ENCODE measurements at regions not wholly inside any gene's neighbourhood (a gene's known extent, or its start where the extent isn't known, plus 50 kb on each side); places are given as distances from the start of the nearest gene placed in this dataset.
A peak's percentile ranks its signal among the peaks of the same experiment; 100 is the strongest.

GRCh38 chr10:65556006-65556405 lies 1369.8 kb upstream of the LRRTM3 start:
- Histone ChIP-seq H3K9me3 (ENCODE audit: control insufficient read depth, low read length) (no peaks in the 10 kb centered on the region), H3K27me3 (ENCODE audit: control insufficient read depth in 1 of 2, insufficient read depth in 2 of 2, low read length in 1 of 2) (no peaks in the 10 kb centered on the region), H3K4me3 (ENCODE audit: low read length in 2 of 2) (no peak overlapping the region), H3K36me3 (ENCODE audit: control insufficient read depth in 1 of 2, insufficient read depth in 2 of 2, low read length in 1 of 2) (no peaks in the 10 kb centered on the region), H3K27ac (ENCODE audit: low read depth in 1 of 2, low read length in 2 of 2) (no peak overlapping the region), H3K4me1 (ENCODE audit: control insufficient read depth in 1 of 2, insufficient read depth in 2 of 2, low read length in 2 of 2) (peaks cover 0 to 3% of the 10 kb centered on the region in 2 donors)
- DNase-seq (no peak), ATAC-seq (ENCODE audit: low FRiP score) (no peak)
- WGBS, 2 donors = 95 to 98% methylated on average over 5 of the region's 5 CpGs
- intact Hi-C loops (cut with DNase I) = no loop called here

- Histone ChIP-seq H3K36me3 (ENCODE audit: control insufficient read depth in 1 of 2, insufficient read depth in 2 of 2, low read length in 1 of 2) (no peaks in the 10 kb centered on the region), H3K4me1 (ENCODE audit: control insufficient read depth in 1 of 2, insufficient read depth in 2 of 2, low read length in 2 of 2) (peaks cover 0 to 3% of the 10 kb centered on the region in 2 donors), H3K4me3 (ENCODE audit: low read length in 2 of 2) (no peak overlapping the region), H3K27ac (ENCODE audit: low read depth in 1 of 2, low read length in 2 of 2) (no peak overlapping the region), H3K9me3 (ENCODE audit: control insufficient read depth, low read length) (no peaks in the 10 kb centered on the region), H3K27me3 (ENCODE audit: control insufficient read depth in 1 of 2, insufficient read depth in 2 of 2, low read length in 1 of 2) (no peaks in the 10 kb centered on the region)
- WGBS, 2 donors = 9% methylated on average over 2 of the region's 2 CpGs
- intact Hi-C loops (cut with DNase I) = no loop called here
- no peak for ATAC-seq (ENCODE audit: low FRiP score)
- no peak for DNase-seq
These were observed 1366.5 kb upstream of the LRRTM3 start for GRCh38 chr10:65559369-65559768.

GRCh38 chr10:65565246-65565645 lies 1360.6 kb upstream of the LRRTM3 start:
- no peaks in the 10 kb centered on the region for H3K4me1 ChIP-seq (ENCODE audit: control insufficient read depth in 1 of 2, insufficient read depth in 2 of 2, low read length in 2 of 2)
- H3K4me3 ChIP-seq (ENCODE audit: low read length in 2 of 2) = no peak overlapping the region
- no peak for DNase-seq
- 88 to 89% methylated on average over 1 of the region's 1 CpG for WGBS, 2 donors
- H3K27ac ChIP-seq (ENCODE audit: low read depth in 1 of 2, low read length in 2 of 2) = no peak overlapping the region
- no peaks in the 10 kb centered on the region for H3K27me3 ChIP-seq (ENCODE audit: control insufficient read depth in 1 of 2, insufficient read depth in 2 of 2, low read length in 1 of 2)
- intact Hi-C loops (cut with DNase I) = no loop called here
- H3K9me3 ChIP-seq (ENCODE audit: control insufficient read depth, low read length) = no peaks in the 10 kb centered on the region
- no peak for ATAC-seq (ENCODE audit: low FRiP score)
- no peaks in the 10 kb centered on the region for H3K36me3 ChIP-seq (ENCODE audit: control insufficient read depth in 1 of 2, insufficient read depth in 2 of 2, low read length in 1 of 2)

- Histone ChIP-seq H3K27ac (ENCODE audit: low read depth in 1 of 2, low read length in 2 of 2) (no peak overlapping the region), H3K9me3 (ENCODE audit: control insufficient read depth, low read length) (no peaks in the 10 kb centered on the region), H3K4me1 (ENCODE audit: control insufficient read depth in 1 of 2, insufficient read depth in 2 of 2, low read length in 2 of 2) (no peaks in the 10 kb centered on the region), H3K4me3 (ENCODE audit: low read length in 2 of 2) (no peak overlapping the region), H3K36me3 (ENCODE audit: control insufficient read depth in 1 of 2, insufficient read depth in 2 of 2, low read length in 1 of 2) (no peaks in the 10 kb centered on the region), H3K27me3 (ENCODE audit: control insufficient read depth in 1 of 2, insufficient read depth in 2 of 2, low read length in 1 of 2) (no peaks in the 10 kb centered on the region)
- no peak for DNase-seq
- intact Hi-C loops (cut with DNase I) = no loop called here
- ATAC-seq (ENCODE audit: low FRiP score) = no peak
- WGBS, 2 donors = 82 to 90% methylated on average over 2 of the region's 2 CpGs
These were observed 1358.9 kb upstream of the LRRTM3 start for GRCh38 chr10:65566906-65567305.

GRCh38 chr10:65570143-65571010 lies 1355.5 kb upstream of the LRRTM3 start:
- WGBS, 2 donors = 6 to 10% methylated on average over 20 of the region's 20 CpGs
- peak; percentile 64 for ATAC-seq (ENCODE audit: low FRiP score)
- intact Hi-C loops (cut with DNase I) = no loop called here
- Histone ChIP-seq H3K9me3 (ENCODE audit: control insufficient read depth, low read length) (no peaks in the 10 kb centered on the region), H3K4me1 (ENCODE audit: control insufficient read depth in 1 of 2, insufficient read depth in 2 of 2, low read length in 2 of 2) (no peaks in the 10 kb centered on the region), H3K27ac (ENCODE audit: low read depth in 1 of 2, low read length in 2 of 2) (no peak overlapping the region), H3K27me3 (ENCODE audit: control insufficient read depth in 1 of 2, insufficient read depth in 2 of 2, low read length in 1 of 2) (no peaks in the 10 kb centered on the region), H3K36me3 (ENCODE audit: control insufficient read depth in 1 of 2, insufficient read depth in 2 of 2, low read length in 1 of 2) (no peaks in the 10 kb centered on the region), H3K4me3 (ENCODE audit: low read length in 2 of 2) (no peak overlapping the region)
- peak in 1 of 2 donors; percentile 75 for DNase-seq

GRCh38 chr10:65571011-65571570 lies 1354.7 kb upstream of the LRRTM3 start:
- no peak for ATAC-seq (ENCODE audit: low FRiP score)

GRCh38 chr10:65581426-65582026 lies 1344.3 kb upstream of the LRRTM3 start:
- H3K4me3 ChIP-seq (ENCODE audit: low read length in 2 of 2) = no peak overlapping the region
- WGBS, 2 donors = 94 to 96% methylated on average over 5 of the region's 5 CpGs
- H3K27me3 ChIP-seq (ENCODE audit: control insufficient read depth in 1 of 2, insufficient read depth in 2 of 2, low read length in 1 of 2) = no peaks in the 10 kb centered on the region
- DNase-seq (peak in 1 of 2 donors; percentile 47), ATAC-seq (ENCODE audit: low FRiP score) (no peak)
- no peaks in the 10 kb centered on the region for H3K36me3 ChIP-seq (ENCODE audit: control insufficient read depth in 1 of 2, insufficient read depth in 2 of 2, low read length in 1 of 2)
- no peak overlapping the region for H3K27ac ChIP-seq (ENCODE audit: low read depth in 1 of 2, low read length in 2 of 2)
- H3K4me1 ChIP-seq (ENCODE audit: control insufficient read depth in 1 of 2, insufficient read depth in 2 of 2, low read length in 2 of 2) = no peaks in the 10 kb centered on the region
- H3K9me3 ChIP-seq (ENCODE audit: control insufficient read depth, low read length) = peaks cover 1% of the 10 kb centered on the region
- intact Hi-C loops (cut with DNase I) = no loop called here

More at GRCh38 chr10:65571011-65571570, 1354.7 kb upstream of the LRRTM3 start:
- 10 to 13% methylated on average over 5 of the region's 5 CpGs for WGBS, 2 donors
- intact Hi-C loops (cut with DNase I) = no loop called here
- H3K9me3 ChIP-seq (ENCODE audit: control insufficient read depth, low read length) = no peaks in the 10 kb centered on the region
- no peak overlapping the region for H3K4me3 ChIP-seq (ENCODE audit: low read length in 2 of 2)
- no peak for DNase-seq
- no peaks in the 10 kb centered on the region for H3K4me1 ChIP-seq (ENCODE audit: control insufficient read depth in 1 of 2, insufficient read depth in 2 of 2, low read length in 2 of 2)
- H3K36me3 ChIP-seq (ENCODE audit: control insufficient read depth in 1 of 2, insufficient read depth in 2 of 2, low read length in 1 of 2) = no peaks in the 10 kb centered on the region
- H3K27ac ChIP-seq (ENCODE audit: low read depth in 1 of 2, low read length in 2 of 2) = no peak overlapping the region
- no peaks in the 10 kb centered on the region for H3K27me3 ChIP-seq (ENCODE audit: control insufficient read depth in 1 of 2, insufficient read depth in 2 of 2, low read length in 1 of 2)

- 91 to 94% methylated on average over 1 of the region's 1 CpG for WGBS, 2 donors
These were observed 1323.5 kb upstream of the LRRTM3 start for GRCh38 chr10:65602182-65602865.

More at GRCh38 chr10:65602182-65602865, 1323.5 kb upstream of the LRRTM3 start:
- intact Hi-C loops (cut with DNase I) = no loop called here
- ATAC-seq (ENCODE audit: low FRiP score) = no peak
- no peaks in the 10 kb centered on the region for H3K4me1 ChIP-seq (ENCODE audit: control insufficient read depth in 1 of 2, insufficient read depth in 2 of 2, low read length in 2 of 2)
- no peaks in the 10 kb centered on the region for H3K9me3 ChIP-seq (ENCODE audit: control insufficient read depth, low read length)
- no peak overlapping the region for H3K27ac ChIP-seq (ENCODE audit: low read depth in 1 of 2, low read length in 2 of 2)
- no peaks in the 10 kb centered on the region for H3K36me3 ChIP-seq (ENCODE audit: control insufficient read depth in 1 of 2, insufficient read depth in 2 of 2, low read length in 1 of 2)
- no peak overlapping the region for H3K4me3 ChIP-seq (ENCODE audit: low read length in 2 of 2)
- no peaks in the 10 kb centered on the region for H3K27me3 ChIP-seq (ENCODE audit: control insufficient read depth in 1 of 2, insufficient read depth in 2 of 2, low read length in 1 of 2)
- no peak for DNase-seq

Measured in aorta (tissue), 5 donors.